GM12878 (cell line): ENCODE measurements at regions not wholly inside any gene's neighbourhood (a gene's known extent, or its start where the extent isn't known, plus 50 kb on each side); places are given as distances from the start of the nearest gene placed in this dataset.

Experiments used
- CBFB ChIP-seq: IDR thresholded peaks from 2 replicates; pipeline ENCODE4 v1.6.1; 2016; ENCODE audit warnings: antibody characterized with exemption, low read depth
- HSF1 ChIP-seq: fragments of 150-350 bp; IDR thresholded peaks from 2 replicates; pipeline ENCODE4 v1.6.1; 2014; ENCODE audit warnings: mild to moderate bottlenecking, low read depth, low read length
- MAX ChIP-seq: IDR thresholded peaks from 2 replicates; pipeline ENCODE4 v1.6.1; 2012; ENCODE audit warnings: low read depth, low read length, improper control_type of control experiment
- RAD21 ChIP-seq: IDR thresholded peaks from 2 replicates; pipeline ENCODE4 v1.6.1; 2011; ENCODE audit warnings: mild to moderate bottlenecking, low read depth, low read length, moderate library complexity; ENCODE audit not compliant: insufficient read depth
- SIN3A ChIP-seq: IDR thresholded peaks from 2 replicates; pipeline ENCODE4 v1.6.1; 2012; ENCODE audit warnings: low read depth, low read length, improper control_type of control experiment
- SMC3 ChIP-seq: IDR thresholded peaks from 2 replicates; pipeline ENCODE4 v1.6.1; 2011; ENCODE audit warnings: low read length, improper control_type of control experiment, borderline replicate concordance

GRCh38 chr13:46994492-46994891, 97.6 kb upstream of the HTR2A start:
- TF ChIP-seq RAD21 (no peak), MAX (no peak), HSF1 (no peak), SMC3 (no peak), SIN3A (no peak), CBFB (no peak)
